ENCODE measurements at regions not wholly inside any gene's neighbourhood (a gene's known extent, or its start where the extent isn't known, plus 50 kb on each side); places are given as distances from the start of the nearest gene placed in this dataset.

DNA sequence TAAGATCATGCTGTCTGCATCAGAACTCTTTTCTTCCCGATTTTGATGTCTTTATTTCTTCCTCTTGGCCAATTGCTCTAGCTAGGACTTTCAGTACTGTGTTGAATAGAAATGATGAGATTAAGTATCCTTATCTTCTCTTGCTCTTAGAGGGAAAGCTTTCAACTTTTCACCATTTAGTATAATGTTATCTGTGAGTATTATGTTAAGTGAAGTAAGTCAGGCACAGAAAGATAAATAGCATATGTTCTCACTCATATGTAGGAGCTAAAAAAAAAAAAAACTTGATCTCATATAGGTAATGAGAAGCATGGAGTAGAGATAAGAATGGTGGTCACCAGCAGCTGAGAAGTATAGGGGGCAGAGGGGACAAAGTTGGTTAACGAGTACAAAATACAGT is 1089.5 kb downstream of the TDRD15 start:
- TF ChIP-seq, protein P1, sequence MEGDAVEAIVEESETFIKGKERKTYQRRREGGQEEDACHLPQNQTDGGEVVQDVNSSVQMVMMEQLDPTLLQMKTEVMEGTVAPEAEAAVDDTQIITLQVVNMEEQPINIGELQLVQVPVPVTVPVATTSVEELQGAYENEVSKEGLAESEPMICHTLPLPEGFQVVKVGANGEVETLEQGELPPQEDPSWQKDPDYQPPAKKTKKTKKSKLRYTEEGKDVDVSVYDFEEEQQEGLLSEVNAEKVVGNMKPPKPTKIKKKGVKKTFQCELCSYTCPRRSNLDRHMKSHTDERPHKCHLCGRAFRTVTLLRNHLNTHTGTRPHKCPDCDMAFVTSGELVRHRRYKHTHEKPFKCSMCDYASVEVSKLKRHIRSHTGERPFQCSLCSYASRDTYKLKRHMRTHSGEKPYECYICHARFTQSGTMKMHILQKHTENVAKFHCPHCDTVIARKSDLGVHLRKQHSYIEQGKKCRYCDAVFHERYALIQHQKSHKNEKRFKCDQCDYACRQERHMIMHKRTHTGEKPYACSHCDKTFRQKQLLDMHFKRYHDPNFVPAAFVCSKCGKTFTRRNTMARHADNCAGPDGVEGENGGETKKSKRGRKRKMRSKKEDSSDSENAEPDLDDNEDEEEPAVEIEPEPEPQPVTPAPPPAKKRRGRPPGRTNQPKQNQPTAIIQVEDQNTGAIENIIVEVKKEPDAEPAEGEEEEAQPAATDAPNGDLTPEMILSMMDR (conservative IDR thresholded peaks at IDR 0.05 in 1 of 2, IDR thresholded peaks at IDR 0.05 in 1 of 2; ENCODE audit: low read depth in 1 of 2, low read length in 2 of 2), result no peak
- TF ChIP-seq EZH2 (IDR thresholded peaks at IDR 0.05; ENCODE audit: low read length, missing control alignments), result no peak
